ENCODE measurements at regions not wholly inside any gene's neighbourhood (a gene's known extent, or its start where the extent isn't known, plus 50 kb on each side); places are given as distances from the start of the nearest gene placed in this dataset.

- TF ChIP-seq, protein P1, sequence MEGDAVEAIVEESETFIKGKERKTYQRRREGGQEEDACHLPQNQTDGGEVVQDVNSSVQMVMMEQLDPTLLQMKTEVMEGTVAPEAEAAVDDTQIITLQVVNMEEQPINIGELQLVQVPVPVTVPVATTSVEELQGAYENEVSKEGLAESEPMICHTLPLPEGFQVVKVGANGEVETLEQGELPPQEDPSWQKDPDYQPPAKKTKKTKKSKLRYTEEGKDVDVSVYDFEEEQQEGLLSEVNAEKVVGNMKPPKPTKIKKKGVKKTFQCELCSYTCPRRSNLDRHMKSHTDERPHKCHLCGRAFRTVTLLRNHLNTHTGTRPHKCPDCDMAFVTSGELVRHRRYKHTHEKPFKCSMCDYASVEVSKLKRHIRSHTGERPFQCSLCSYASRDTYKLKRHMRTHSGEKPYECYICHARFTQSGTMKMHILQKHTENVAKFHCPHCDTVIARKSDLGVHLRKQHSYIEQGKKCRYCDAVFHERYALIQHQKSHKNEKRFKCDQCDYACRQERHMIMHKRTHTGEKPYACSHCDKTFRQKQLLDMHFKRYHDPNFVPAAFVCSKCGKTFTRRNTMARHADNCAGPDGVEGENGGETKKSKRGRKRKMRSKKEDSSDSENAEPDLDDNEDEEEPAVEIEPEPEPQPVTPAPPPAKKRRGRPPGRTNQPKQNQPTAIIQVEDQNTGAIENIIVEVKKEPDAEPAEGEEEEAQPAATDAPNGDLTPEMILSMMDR (IDR thresholded peaks at IDR 0.05), result no peak
- no peak for TF ChIP-seq POLR2A (IDR thresholded peaks at IDR 0.05)
Measured at GRCh38 chr7:130951976-130952876, 218.2 kb upstream of the KLF14 start.

All from Peyer's patch (tissue), 4 donors.